ENCODE measurements at regions not wholly inside any gene's neighbourhood (a gene's known extent, or its start where the extent isn't known, plus 50 kb on each side); places are given as distances from the start of the nearest gene placed in this dataset.

- DNase-seq (ENCODE audit: low spot score), result no peak
Observed at GRCh38 chr9:20271096-20271495, 351.2 kb downstream of the MLLT3 start.

DNA sequence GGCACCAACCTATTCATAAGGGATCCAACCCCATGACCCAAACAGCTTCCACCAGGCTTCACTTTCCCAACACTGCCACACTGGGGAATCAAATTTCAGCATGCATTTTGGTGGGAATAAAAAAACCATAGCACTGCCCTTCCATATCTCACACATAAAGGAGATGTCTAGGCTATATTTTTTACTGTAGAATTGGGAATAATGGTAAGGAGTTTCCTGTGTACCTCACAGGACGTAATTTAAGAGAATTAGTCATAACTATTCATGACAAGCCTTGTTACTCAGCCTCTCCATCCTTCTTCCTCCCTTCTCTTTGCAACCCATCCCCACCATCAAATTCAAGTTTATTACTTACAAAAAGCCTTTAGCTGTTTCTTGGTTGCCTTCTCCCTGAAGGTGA lies 352.1 kb downstream of the MLLT3 start:
- Histone ChIP-seq H3K79me2 (ENCODE audit: insufficient read depth, low read depth, low read length) (no peaks in the 10 kb centered on the region), H3K36me3 (ENCODE audit: insufficient read depth, low read length) (no peaks in the 10 kb centered on the region), H3K9me3 (ENCODE audit: low read length) (no peaks in the 10 kb centered on the region), H3K27ac (ENCODE audit: low read depth, low read length, poor library complexity, severe bottlenecking) (no peak overlapping the region), H3K4me1 (ENCODE audit: insufficient read depth, low read length, poor library complexity, severe bottlenecking) (no peaks in the 10 kb centered on the region), H3K4me2 (ENCODE audit: low read length) (no peak overlapping the region), H3K4me3 (ENCODE audit: low read depth, low read length, poor library complexity, severe bottlenecking) (no peak overlapping the region), H2AFZ (ENCODE audit: low read length) (no peak overlapping the region), H3K9me2 (ENCODE audit: insufficient read depth, low read length) (no peaks in the 10 kb centered on the region), H4K20me1 (ENCODE audit: insufficient read depth, low read length) (no peaks in the 10 kb centered on the region)
- no peak for TF ChIP-seq EZH2phosphoT487 (IDR thresholded peaks at IDR 0.05; ENCODE audit: borderline replicate concordance, low read depth, low read length)
- no peak for TF ChIP-seq CTCF (conservative IDR thresholded peaks at IDR 0.05; ENCODE audit: low read length)
- ChIA-PET POLR2A (no interaction called here), CTCF (ENCODE audit: unreplicated experiment) (no interaction called here)
- intact Hi-C loops (cut with micrococcal nuclease; ENCODE audit: unreplicated experiment), result no loop called here
- BruUV-seq (replicated peaks), result no TSS peak
- no peak for DNase-seq (ENCODE audit: low spot score)

More at GRCh38 chr9:20271096-20271495, 351.2 kb downstream of the MLLT3 start:
- Histone ChIP-seq H3K4me1 (ENCODE audit: insufficient read depth, low read length, poor library complexity, severe bottlenecking) (no peaks in the 10 kb centered on the region), H3K9me3 (ENCODE audit: low read length) (no peaks in the 10 kb centered on the region), H3K79me2 (ENCODE audit: insufficient read depth, low read depth, low read length) (no peaks in the 10 kb centered on the region), H3K36me3 (ENCODE audit: insufficient read depth, low read length) (no peaks in the 10 kb centered on the region), H3K4me3 (ENCODE audit: low read depth, low read length, poor library complexity, severe bottlenecking) (no peak overlapping the region), H3K27ac (ENCODE audit: low read depth, low read length, poor library complexity, severe bottlenecking) (no peak overlapping the region), H2AFZ (ENCODE audit: low read length) (no peak overlapping the region), H4K20me1 (ENCODE audit: insufficient read depth, low read length) (no peaks in the 10 kb centered on the region), H3K9me2 (ENCODE audit: insufficient read depth, low read length) (no peaks in the 10 kb centered on the region), H3K4me2 (ENCODE audit: low read length) (no peak overlapping the region)
- ChIA-PET CTCF (ENCODE audit: unreplicated experiment) (no interaction called here), POLR2A (no interaction called here)
- intact Hi-C loops (cut with micrococcal nuclease; ENCODE audit: unreplicated experiment), result no loop called here
- no TSS peak for BruUV-seq (replicated peaks)
- no peak for TF ChIP-seq EZH2phosphoT487 (IDR thresholded peaks at IDR 0.05; ENCODE audit: borderline replicate concordance, low read depth, low read length)
- TF ChIP-seq CTCF (conservative IDR thresholded peaks at IDR 0.05; ENCODE audit: low read length), result no peak

- Histone ChIP-seq H4K20me1 (ENCODE audit: insufficient read depth, low read length) (no peaks in the 10 kb centered on the region), H3K9me2 (ENCODE audit: insufficient read depth, low read length) (no peaks in the 10 kb centered on the region), H3K27ac (ENCODE audit: low read depth, low read length, poor library complexity, severe bottlenecking) (no peak overlapping the region), H3K4me3 (ENCODE audit: low read depth, low read length, poor library complexity, severe bottlenecking) (no peak overlapping the region), H3K9me3 (ENCODE audit: low read length) (no peaks in the 10 kb centered on the region), H3K79me2 (ENCODE audit: insufficient read depth, low read depth, low read length) (no peaks in the 10 kb centered on the region), H2AFZ (ENCODE audit: low read length) (no peak overlapping the region), H3K36me3 (ENCODE audit: insufficient read depth, low read length) (no peaks in the 10 kb centered on the region), H3K4me1 (ENCODE audit: insufficient read depth, low read length, poor library complexity, severe bottlenecking) (no peaks in the 10 kb centered on the region), H3K4me2 (ENCODE audit: low read length) (no peak overlapping the region)
- intact Hi-C loops (cut with micrococcal nuclease; ENCODE audit: unreplicated experiment), result no loop called here
- CTCF ChIA-PET (ENCODE audit: unreplicated experiment), result no interaction called here
- TF ChIP-seq EZH2phosphoT487 (IDR thresholded peaks at IDR 0.05; ENCODE audit: borderline replicate concordance, low read depth, low read length) (no peak), CTCF (conservative IDR thresholded peaks at IDR 0.05; ENCODE audit: low read length) (no peak)
- no peak for DNase-seq (ENCODE audit: low spot score)
- BruUV-seq (replicated peaks), result no TSS peak
- POLR2A ChIA-PET, result interaction anchor here (1.2 kb wide), 1 partner anchor 16 kb away, joined by 4 read pairs; no protein-coding TSS in a partner anchor
Observed at GRCh38 chr9:20269620-20270019, 352.7 kb downstream of the MLLT3 start.

Measured in OCI-LY7 (cell line).